C4-2B (cell line): ENCODE measurements at regions not wholly inside any gene's neighbourhood (a gene's known extent, or its start where the extent isn't known, plus 50 kb on each side); places are given as distances from the start of the nearest gene placed in this dataset.

Experiments
- ZFX ChIP-seq: fragments of 450-650 bp; IDR thresholded peaks from 2 replicates; pipeline ENCODE4 v1.6.1; 2017
- TF ChIP-seq, protein P1 (sequence below): fragments of 450-650 bp; conservative IDR thresholded peaks from 2 replicates; pipeline ENCODE4 v1.5.1; 2017; ENCODE audit warnings: mild to moderate bottlenecking

GRCh38 chr1:70495370-70495769 is 84.3 kb downstream of the CTH start:
- TF ChIP-seq, protein P1, sequence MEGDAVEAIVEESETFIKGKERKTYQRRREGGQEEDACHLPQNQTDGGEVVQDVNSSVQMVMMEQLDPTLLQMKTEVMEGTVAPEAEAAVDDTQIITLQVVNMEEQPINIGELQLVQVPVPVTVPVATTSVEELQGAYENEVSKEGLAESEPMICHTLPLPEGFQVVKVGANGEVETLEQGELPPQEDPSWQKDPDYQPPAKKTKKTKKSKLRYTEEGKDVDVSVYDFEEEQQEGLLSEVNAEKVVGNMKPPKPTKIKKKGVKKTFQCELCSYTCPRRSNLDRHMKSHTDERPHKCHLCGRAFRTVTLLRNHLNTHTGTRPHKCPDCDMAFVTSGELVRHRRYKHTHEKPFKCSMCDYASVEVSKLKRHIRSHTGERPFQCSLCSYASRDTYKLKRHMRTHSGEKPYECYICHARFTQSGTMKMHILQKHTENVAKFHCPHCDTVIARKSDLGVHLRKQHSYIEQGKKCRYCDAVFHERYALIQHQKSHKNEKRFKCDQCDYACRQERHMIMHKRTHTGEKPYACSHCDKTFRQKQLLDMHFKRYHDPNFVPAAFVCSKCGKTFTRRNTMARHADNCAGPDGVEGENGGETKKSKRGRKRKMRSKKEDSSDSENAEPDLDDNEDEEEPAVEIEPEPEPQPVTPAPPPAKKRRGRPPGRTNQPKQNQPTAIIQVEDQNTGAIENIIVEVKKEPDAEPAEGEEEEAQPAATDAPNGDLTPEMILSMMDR, result no peak
- no peak for TF ChIP-seq ZFX
